Naive thymus-derived CD4-positive, alpha-beta T cell (primary cell): ENCODE measurements at regions not wholly inside any gene's neighbourhood (a gene's known extent, or its start where the extent isn't known, plus 50 kb on each side); places are given as distances from the start of the nearest gene placed in this dataset.

ENCODE experiments used
- ATAC-seq: fragments of 150-1000 bp; cut with Tn5 transposase; 2 replicates; pipeline ENCODE4 v1.10.0; 2021; ENCODE audit warnings: mild to moderate bottlenecking, moderate library complexity
- CTCF ChIA-PET: fragments of 350-600 bp; sonication (Branson Sonifier 250); formaldehyde crosslinking; loops from one replicate; lab custom pipeline; 2021; ENCODE audit warnings: antibody characterized with exemption; lab: Charles Lee
- POLR2A ChIA-PET: fragments of 350-600 bp; sonication (Branson Sonifier 250); formaldehyde crosslinking; loops from one replicate; lab custom pipeline; 2021; ENCODE audit warnings: antibody characterized with exemption, inconsistent platforms; lab: Charles Lee
- DNase-seq, 9 donors: peaks; one replicate each; pipeline versions ENCODE4 v3.0.0 to v3.0.0-alpha.2; 2020 to 2022; ENCODE audit warnings: mixed read lengths in 1 of 9
- H3K27ac ChIP-seq: one replicate; pipeline ENCODE4 v1.7.0; 2013; ENCODE audit warnings: mild to moderate bottlenecking, low read depth, low read length, moderate library complexity
- H3K27me3 ChIP-seq, 2 donors: one replicate each; pipeline ENCODE4 v1.7.0; 2013; ENCODE audit warnings: low read length in 2 of 2, mild to moderate bottlenecking in 2 of 2, moderate library complexity in 2 of 2; ENCODE audit not compliant: control insufficient read depth in 2 of 2, insufficient read depth in 2 of 2
- H3K36me3 ChIP-seq, 3 experiments: 1 replicate in 2 of 3; 2 replicates in 1 of 3; pipeline ENCODE4 v1.7.0; 2013; ENCODE audit warnings: low read length in 3 of 3, mild to moderate bottlenecking in 3 of 3, moderate library complexity in 1 of 3; ENCODE audit not compliant: insufficient read depth in 3 of 3, control insufficient read depth in 2 of 3
- H3K4me1 ChIP-seq, 2 donors: one replicate each; pipeline ENCODE4 v1.7.0; 2013; ENCODE audit warnings: low read length in 2 of 2, mild to moderate bottlenecking in 2 of 2, moderate library complexity in 1 of 2; ENCODE audit not compliant: control insufficient read depth in 2 of 2, insufficient read depth in 2 of 2
- H3K4me3 ChIP-seq: 2 replicates; pipeline ENCODE4 v1.7.0; 2013; ENCODE audit warnings: mild to moderate bottlenecking, low read length
- H3K9me3 ChIP-seq, 3 experiments: 1 replicate in 2 of 3; 2 replicates in 1 of 3; pipeline ENCODE4 v1.7.0; 2013; ENCODE audit warnings: low read length in 3 of 3; ENCODE audit not compliant: control insufficient read depth in 2 of 3
- H3K27ac Mint-ChIP-seq, 9 donors: one replicate each; pipeline ENCODE4 v1.8.0; 2020 to 2022; ENCODE audit warnings: mixed read lengths in 9 of 9, mild to moderate bottlenecking in 8 of 9, moderate library complexity in 5 of 9, inconsistent platforms in 2 of 9
- H3K27me3 Mint-ChIP-seq, 5 donors: one replicate each; pipeline ENCODE4 v1.8.0; 2021 to 2022; ENCODE audit warnings: mixed read lengths in 5 of 5, mild to moderate bottlenecking in 1 of 5
- H3K36me3 Mint-ChIP-seq, 5 donors: one replicate each; pipeline ENCODE4 v1.8.0; 2020 to 2022; ENCODE audit warnings: mixed read lengths in 5 of 5, mild to moderate bottlenecking in 3 of 5, inconsistent platforms in 1 of 5
- H3K4me1 Mint-ChIP-seq, 7 donors: one replicate each; pipeline ENCODE4 v1.8.0; 2020 to 2022; ENCODE audit warnings: mixed read lengths in 7 of 7, mild to moderate bottlenecking in 3 of 7, inconsistent platforms in 1 of 7
- H3K4me3 Mint-ChIP-seq, 10 donors: one replicate each; pipeline ENCODE4 v1.8.0; 2020 to 2022; ENCODE audit warnings: mild to moderate bottlenecking in 10 of 10, mixed read lengths in 10 of 10, moderate library complexity in 6 of 10, inconsistent platforms in 2 of 10
- H3K9me3 Mint-ChIP-seq, 11 donors: one replicate each; pipeline ENCODE4 v1.8.0; 2020 to 2022; ENCODE audit warnings: mixed read lengths in 11 of 11, mild to moderate bottlenecking in 4 of 11, inconsistent platforms in 1 of 11, moderate library complexity in 1 of 11
- intact Hi-C, 2 donors: fragments of 100-400 bp; cut with micrococcal nuclease; formaldehyde crosslinking; loops; one replicate each; pipeline ENCODE4 v1.15.1; 2023

GRCh38 chr9:129518074-129518473, 102.8 kb downstream of the C9orf50 start:
- peaks cover 5 to 15% (median 13%) of the 10 kb centered on the region in 5 donors for H3K36me3 Mint-ChIP-seq
- CTCF ChIA-PET: no interaction called here
- POLR2A ChIA-PET: no interaction called here
- H3K9me3 Mint-ChIP-seq: peaks cover 6 to 48% (median 20%) of the 10 kb centered on the region in 11 donors
- DNase-seq (no peak), ATAC-seq (no peak)
- no peaks in the 10 kb centered on the region for H3K4me1 Mint-ChIP-seq
- no peak overlapping the region for H3K27ac Mint-ChIP-seq
- H3K27ac ChIP-seq: no peak overlapping the region
- no peaks in the 10 kb centered on the region for H3K36me3 ChIP-seq
- H3K4me1 ChIP-seq: no peaks in the 10 kb centered on the region
- peaks cover 0 to 8% (median 0%) of the 10 kb centered on the region in 5 donors for H3K27me3 Mint-ChIP-seq
- H3K4me3 Mint-ChIP-seq: no peak overlapping the region
- peaks cover 0 to 29% (median 0%) of the 10 kb centered on the region in 3 experiments for H3K9me3 ChIP-seq
- no peak overlapping the region for H3K4me3 ChIP-seq
- H3K27me3 ChIP-seq: no peaks in the 10 kb centered on the region
- intact Hi-C loops: no loop called here

- no peak overlapping the region for H3K27ac ChIP-seq
- ChIA-PET CTCF (no interaction called here), POLR2A (interaction anchor here (0.7 kb wide), 1 partner anchor 171 kb away, joined by 3 read pairs; no protein-coding TSS in a partner anchor)
- intact Hi-C loops: no loop called here
- no peak overlapping the region for H3K4me3 ChIP-seq
- DNase-seq (no peak), ATAC-seq (no peak)
- H3K4me1 ChIP-seq: no peaks in the 10 kb centered on the region
- H3K27me3 ChIP-seq: no peaks in the 10 kb centered on the region
- no peak overlapping the region for H3K4me3 Mint-ChIP-seq
- no peak overlapping the region for H3K27ac Mint-ChIP-seq
- peaks cover 5 to 15% (median 13%) of the 10 kb centered on the region in 5 donors for H3K36me3 Mint-ChIP-seq
- H3K9me3 ChIP-seq: peaks cover 0 to 29% (median 0%) of the 10 kb centered on the region in 3 experiments
- H3K27me3 Mint-ChIP-seq: peaks cover 0 to 4% (median 0%) of the 10 kb centered on the region in 5 donors
- H3K9me3 Mint-ChIP-seq: peaks cover 7 to 49% (median 21%) of the 10 kb centered on the region in 11 donors
- no peaks in the 10 kb centered on the region for H3K36me3 ChIP-seq
- H3K4me1 Mint-ChIP-seq: no peaks in the 10 kb centered on the region
Measured at GRCh38 chr9:129517006-129517405, 103.9 kb downstream of the C9orf50 start.

- H3K4me1 Mint-ChIP-seq: no peaks in the 10 kb centered on the region
- H3K4me3 Mint-ChIP-seq: no peak overlapping the region
- POLR2A ChIA-PET: interaction anchor here (0.6 kb wide), 1 partner anchor 145 kb away, joined by 3 read pairs; no protein-coding TSS in a partner anchor
- ATAC-seq: no peak
- CTCF ChIA-PET: interaction anchor here (1.1 kb wide), 1 partner anchor 341 kb away, joined by 3 read pairs; no protein-coding TSS in a partner anchor
- Histone ChIP-seq H3K27me3 (no peaks in the 10 kb centered on the region), H3K27ac (no peak overlapping the region), H3K4me3 (no peak overlapping the region), H3K9me3 (peaks cover 0 to 29% (median 0%) of the 10 kb centered on the region in 3 experiments), H3K36me3 (no peaks in the 10 kb centered on the region), H3K4me1 (no peaks in the 10 kb centered on the region)
- H3K9me3 Mint-ChIP-seq: peaks cover 7 to 49% (median 23%) of the 10 kb centered on the region in 11 donors
- intact Hi-C loops: no loop called here
- peaks cover 0 to 8% (median 0%) of the 10 kb centered on the region in 5 donors for H3K27me3 Mint-ChIP-seq
- no peak overlapping the region for H3K27ac Mint-ChIP-seq
- no peak for DNase-seq
- peaks cover 5 to 15% (median 13%) of the 10 kb centered on the region in 5 donors for H3K36me3 Mint-ChIP-seq
Measured at GRCh38 chr9:129514891-129515290, 106.0 kb downstream of the C9orf50 start.

GRCh38 chr9:129514497-129514867, 106.4 kb downstream of the C9orf50 start:
- CTCF ChIA-PET: interaction anchor here (1.1 kb wide), 1 partner anchor 340 kb away, joined by 3 read pairs; no protein-coding TSS in a partner anchor
- no peaks in the 10 kb centered on the region for H3K36me3 ChIP-seq
- no peak overlapping the region for H3K27ac ChIP-seq
- Mint-ChIP-seq H3K27ac (no peak overlapping the region), H3K4me1 (no peaks in the 10 kb centered on the region), H3K36me3 (peaks cover 5 to 15% (median 13%) of the 10 kb centered on the region in 5 donors), H3K9me3 (peaks cover 7 to 49% (median 23%) of the 10 kb centered on the region in 11 donors), H3K4me3 (no peak overlapping the region), H3K27me3 (peaks cover 0 to 8% (median 0%) of the 10 kb centered on the region in 5 donors)
- peaks cover 0 to 29% (median 0%) of the 10 kb centered on the region in 3 experiments for H3K9me3 ChIP-seq
- ATAC-seq (no peak), DNase-seq (no peak)
- POLR2A ChIA-PET: no interaction called here
- intact Hi-C loops: no loop called here
- H3K4me3 ChIP-seq: no peak overlapping the region
- no peaks in the 10 kb centered on the region for H3K27me3 ChIP-seq
- H3K4me1 ChIP-seq: no peaks in the 10 kb centered on the region

GRCh38 chr9:129513856-129514496, 106.9 kb downstream of the C9orf50 start:
- H3K27ac ChIP-seq: no peak overlapping the region

GRCh38 chr9:129513282-129513681, 107.6 kb downstream of the C9orf50 start:
- no peaks in the 10 kb centered on the region for H3K4me1 ChIP-seq
- no peak overlapping the region for H3K27ac ChIP-seq
- no peak overlapping the region for H3K27ac Mint-ChIP-seq
- H3K36me3 ChIP-seq: no peaks in the 10 kb centered on the region
- POLR2A ChIA-PET: no interaction called here
- no peak for DNase-seq
- intact Hi-C loops: no loop called here
- no peak for ATAC-seq
- H3K27me3 Mint-ChIP-seq: peaks cover 0 to 8% (median 0%) of the 10 kb centered on the region in 5 donors
- no peaks in the 10 kb centered on the region for H3K27me3 ChIP-seq
- peaks cover 0 to 25% (median 0%) of the 10 kb centered on the region in 3 experiments for H3K9me3 ChIP-seq
- no peaks in the 10 kb centered on the region for H3K4me1 Mint-ChIP-seq
- CTCF ChIA-PET: interaction anchor here (1.2 kb wide), 1 partner anchor 370 kb away, joined by 3 read pairs; no protein-coding TSS in a partner anchor
- H3K4me3 ChIP-seq: no peak overlapping the region
- peaks cover 7 to 38% (median 19%) of the 10 kb centered on the region in 11 donors for H3K9me3 Mint-ChIP-seq
- no peak overlapping the region for H3K4me3 Mint-ChIP-seq
- peaks cover 5 to 15% (median 11%) of the 10 kb centered on the region in 5 donors for H3K36me3 Mint-ChIP-seq

More at GRCh38 chr9:129513856-129514496, 106.9 kb downstream of the C9orf50 start:
- ATAC-seq (no peak), DNase-seq (no peak)
- peaks cover 0 to 8% (median 0%) of the 10 kb centered on the region in 5 donors for H3K27me3 Mint-ChIP-seq
- peaks cover 0 to 29% (median 0%) of the 10 kb centered on the region in 3 experiments for H3K9me3 ChIP-seq
- H3K4me1 ChIP-seq: no peaks in the 10 kb centered on the region
- no peaks in the 10 kb centered on the region for H3K27me3 ChIP-seq
- H3K4me3 Mint-ChIP-seq: no peak overlapping the region
- H3K4me1 Mint-ChIP-seq: no peaks in the 10 kb centered on the region
- POLR2A ChIA-PET: no interaction called here
- H3K27ac Mint-ChIP-seq: no peak overlapping the region
- no peaks in the 10 kb centered on the region for H3K36me3 ChIP-seq
- CTCF ChIA-PET: no interaction called here
- H3K4me3 ChIP-seq: no peak overlapping the region
- peaks cover 5 to 15% (median 13%) of the 10 kb centered on the region in 5 donors for H3K36me3 Mint-ChIP-seq
- H3K9me3 Mint-ChIP-seq: peaks cover 7 to 45% (median 23%) of the 10 kb centered on the region in 11 donors
- intact Hi-C loops: no loop called here
